Activated naive CD4-positive, alpha-beta T cell (primary cell): ENCODE measurements at regions not wholly inside any gene's neighbourhood (a gene's known extent, or its start where the extent isn't known, plus 50 kb on each side); places are given as distances from the start of the nearest gene placed in this dataset.
"Not testable (repeated sequence)": the region's sequence is repeated elsewhere in the genome, so short reads cannot be mapped to it uniquely, and the experiment has no call there.

Source experiments
- DNase-seq, 4 experiments: peaks; one replicate each; lab custom pipeline; 2025; lab: John Stamatoyannopoulos, UW

DNA sequence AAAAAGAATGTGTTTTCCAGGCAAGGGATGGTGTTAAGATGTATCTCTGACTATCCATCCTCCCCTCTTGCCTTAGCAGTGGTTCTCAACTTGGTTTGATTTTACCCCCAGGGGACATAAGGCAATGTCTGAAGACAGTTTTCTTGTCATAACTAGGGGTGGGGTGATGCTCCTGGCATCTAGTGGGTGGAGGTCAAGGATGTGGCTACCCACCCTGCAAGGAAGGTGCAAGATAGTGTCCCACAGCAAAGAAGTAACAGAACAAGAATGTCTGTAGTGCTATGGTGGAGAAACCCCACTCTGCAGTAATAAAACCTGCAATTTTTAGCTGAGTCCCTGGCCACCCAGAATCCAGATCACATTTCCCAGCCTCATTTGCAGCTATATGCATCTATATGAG, 81.2 kb upstream of the TBL1X start:
- no peak for DNase-seq

DNA sequence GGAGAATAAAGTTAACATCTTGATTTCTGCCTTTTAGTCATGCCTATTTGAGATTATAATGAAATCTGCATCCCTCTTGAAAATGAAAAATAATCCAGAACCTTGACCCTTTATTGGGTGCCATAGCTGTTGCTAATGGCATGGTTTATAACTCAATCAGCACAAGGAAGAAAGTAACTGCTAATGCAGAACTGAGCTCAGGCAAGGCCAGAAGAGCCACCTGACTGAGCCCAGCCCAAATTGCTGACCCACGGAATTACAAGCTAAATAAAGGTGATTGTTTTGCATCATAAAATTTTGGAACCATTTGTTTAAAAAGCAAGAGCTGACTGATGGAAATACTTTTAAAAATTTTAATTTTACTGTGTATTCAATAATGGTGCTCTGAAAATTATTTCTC, 76.4 kb upstream of the TBL1X start:
- DNase-seq, result no peak

- no peak for DNase-seq
Measured at GRCh38 chrX:9390121-9390520, 74.7 kb upstream of the TBL1X start.

- DNase-seq, result no peak
Measured at GRCh38 chrX:9390693-9391368, 74.0 kb upstream of the TBL1X start.

DNA sequence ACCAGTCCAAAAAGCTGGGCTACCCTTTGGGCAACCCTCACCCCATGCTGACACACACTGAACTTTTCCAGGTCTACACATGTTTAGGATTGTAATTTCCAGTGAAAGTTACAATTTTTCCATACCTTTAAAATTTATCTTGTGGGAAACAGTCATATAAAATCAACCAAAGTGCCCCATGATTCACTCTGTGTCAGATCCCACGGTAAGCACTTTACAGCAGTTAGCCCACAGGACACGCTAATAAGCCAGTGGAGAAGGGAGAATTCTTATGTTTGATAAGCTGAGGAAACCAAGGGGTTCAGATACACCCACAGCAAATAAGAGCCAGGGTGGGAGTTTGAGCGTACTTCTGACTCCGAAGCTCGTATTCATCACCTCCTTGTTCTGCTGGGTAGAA, 72.4 kb upstream of the TBL1X start:
- DNase-seq, result no peak

- no peak for DNase-seq
Measured at GRCh38 chrX:9393571-9393970, 71.3 kb upstream of the TBL1X start.

GRCh38 chrX:9394212-9394611, 70.6 kb upstream of the TBL1X start:
- DNase-seq, result no peak

DNA sequence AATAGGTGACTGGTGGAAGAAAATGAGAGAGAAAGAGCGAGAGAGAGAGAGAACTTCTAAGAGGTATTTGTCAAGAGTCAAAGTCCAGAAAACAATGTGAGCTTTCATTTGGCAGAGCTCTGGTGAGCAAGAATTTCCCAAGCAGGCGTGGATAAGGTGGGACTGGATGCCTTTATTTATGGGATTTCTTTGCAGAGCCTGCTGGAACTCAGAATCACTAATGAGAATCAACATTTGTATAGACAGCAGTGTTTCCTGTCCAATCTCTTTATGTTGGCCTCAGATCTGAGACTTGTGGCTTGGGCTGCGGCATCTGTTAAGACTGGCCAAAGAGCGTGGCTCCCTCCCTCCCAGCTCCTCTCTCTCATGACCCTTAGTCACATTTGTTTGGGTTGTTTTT, 67.9 kb upstream of the TBL1X start:
- no peak for DNase-seq

- no peak for DNase-seq
Measured at GRCh38 chrX:9401051-9401450, 63.8 kb upstream of the TBL1X start.

- no peak for DNase-seq
Measured at GRCh38 chrX:9403374-9403773, 61.5 kb upstream of the TBL1X start.

GRCh38 chrX:9405635-9406034, 59.2 kb upstream of the TBL1X start:
- not testable (repeated sequence) for DNase-seq

GRCh38 chrX:9410889-9411288, 54.0 kb upstream of the TBL1X start:
- not testable (repeated sequence) for DNase-seq

DNA sequence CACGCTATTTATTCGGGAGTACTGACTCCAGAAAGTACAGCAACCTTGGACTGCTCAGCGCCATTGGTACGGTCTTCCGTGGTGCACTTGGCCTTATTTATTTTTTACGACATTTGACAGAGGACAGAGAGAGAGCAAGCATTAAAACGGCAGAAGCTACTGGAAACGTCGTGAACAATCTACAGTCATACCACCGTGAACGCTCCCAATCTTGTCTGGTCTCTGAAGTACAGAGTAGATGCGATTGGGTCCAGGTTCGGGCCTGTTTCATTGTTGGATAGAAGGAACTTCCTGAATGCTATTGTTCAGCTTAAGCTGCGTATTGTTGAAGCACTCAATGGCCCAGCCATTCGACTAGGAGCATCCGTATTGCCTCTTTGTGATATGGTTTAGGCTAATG, 53.2 kb upstream of the TBL1X start:
- DNase-seq, result not testable (repeated sequence)

DNA sequence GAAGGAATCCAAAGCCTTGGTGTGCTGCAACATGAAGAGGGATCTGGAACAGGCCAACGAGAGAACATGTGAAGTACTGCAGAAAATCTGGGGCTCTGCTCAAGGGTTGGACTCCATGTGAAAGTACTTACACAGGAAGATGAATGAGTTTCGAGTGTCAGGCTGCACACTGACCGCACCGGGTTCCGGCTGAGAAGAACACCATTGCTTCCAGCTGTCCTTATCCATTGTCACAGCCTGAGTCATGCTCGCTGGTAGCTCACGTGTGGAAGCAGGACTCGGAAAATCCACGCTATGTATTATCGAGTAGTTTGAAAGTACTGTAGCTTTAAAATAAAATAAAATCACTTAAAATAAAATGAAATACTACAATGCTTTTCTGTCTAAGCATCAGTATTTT, 50.4 kb upstream of the TBL1X start:
- DNase-seq, result no peak
